T-cell (primary cell): ENCODE measurements at regions not wholly inside any gene's neighbourhood (a gene's known extent, or its start where the extent isn't known, plus 50 kb on each side); places are given as distances from the start of the nearest gene placed in this dataset.

ENCODE experiments used
- ATAC-seq, 4 experiments: fragments of 200-7000 bp in 3 of 4; fragments of 150-1000 bp in 1 of 4; cut with Tn5 transposase; replicated peaks in 1 of 4; 1 replicate in 3 of 4; 2 replicates in 1 of 4; pipeline ENCODE4 v1.10.0; 2021; ENCODE audit warnings: moderate library complexity in 3 of 4, mild to moderate bottlenecking in 2 of 4, moderate number of reproducible peaks in 1 of 4
- CTCF ChIA-PET, 2 donors: fragments of 300-600 bp; sonication (Branson Sonifier 250); formaldehyde crosslinking; loops; one replicate each; lab custom pipeline; 2022; ENCODE audit warnings: antibody characterized with exemption in 2 of 2; lab: Charles Lee
- POLR2A ChIA-PET, 2 donors: fragments of 300-600 bp; sonication (Branson Sonifier 250); formaldehyde crosslinking; loops; one replicate each; lab custom pipeline; 2022; ENCODE audit warnings: antibody characterized with exemption in 2 of 2; lab: Charles Lee
- DNase-seq, 35 experiments: peaks; one replicate each; pipeline versions ENCODE4 v3.0.0 to v3.0.0-alpha.2; 2013 to 2023
- H3K27ac ChIP-seq: one replicate; pipeline ENCODE4 v1.5.1; 2013; ENCODE audit warnings: low read length
- H3K27me3 ChIP-seq, 2 experiments: replicated peaks in 1 of 2; 1 replicate in 1 of 2; 2 replicates in 1 of 2; pipeline versions ENCODE4 v1.6.1 to v1.7.0; 2013; ENCODE audit warnings: low read length in 1 of 2, mixed read lengths in 1 of 2; ENCODE audit not compliant: control insufficient read depth in 2 of 2, insufficient read depth in 2 of 2; ENCODE audit errors: extremely low read depth in 1 of 2
- H3K36me3 ChIP-seq, 2 donors: 1 replicate in 1 of 2; 2 replicates in 1 of 2; pipeline versions ENCODE4 v1.6.1 to v1.7.0; 2013; ENCODE audit warnings: low read length in 1 of 2; ENCODE audit not compliant: control insufficient read depth in 2 of 2, insufficient read depth in 1 of 2; ENCODE audit errors: extremely low read depth in 1 of 2
- H3K4me1 ChIP-seq, 2 experiments: 1 replicate in 1 of 2; 2 replicates in 1 of 2; pipeline versions ENCODE4 v1.6.1 to v1.7.0; 2013; ENCODE audit warnings: low read length in 2 of 2, mixed read lengths in 1 of 2; ENCODE audit not compliant: insufficient read depth in 2 of 2, control insufficient read depth in 1 of 2; ENCODE audit errors: extremely low read depth in 1 of 2
- H3K4me3 ChIP-seq, 2 donors: 1 replicate in 1 of 2; 2 replicates in 1 of 2; pipeline versions ENCODE4 v1.5.1 to v1.7.0; 2013; ENCODE audit warnings: mild to moderate bottlenecking in 2 of 2, low read length in 1 of 2, moderate library complexity in 1 of 2; ENCODE audit not compliant: control insufficient read depth in 1 of 2; ENCODE audit errors: extremely low read depth in 1 of 2
- H3K9me3 ChIP-seq: 2 replicates; pipeline ENCODE4 v1.7.0; 2013
- H3K27ac Mint-ChIP-seq, 2 donors: one replicate each; pipeline ENCODE4 v1.8.0; 2020 to 2021; ENCODE audit warnings: mild to moderate bottlenecking in 2 of 2, mixed read lengths in 2 of 2
- H3K27me3 Mint-ChIP-seq, 2 donors: one replicate each; pipeline ENCODE4 v1.8.0; 2021 to 2022; ENCODE audit warnings: mixed read lengths in 2 of 2
- H3K36me3 Mint-ChIP-seq: one replicate; pipeline ENCODE4 v1.8.0; 2021; ENCODE audit warnings: mixed read lengths
- H3K4me1 Mint-ChIP-seq, 3 donors: one replicate each; pipeline ENCODE4 v1.8.0; 2020 to 2022; ENCODE audit warnings: mixed read lengths in 3 of 3, mild to moderate bottlenecking in 1 of 3
- H3K4me3 Mint-ChIP-seq, 3 donors: one replicate each; pipeline ENCODE4 v1.8.0; 2020 to 2022; ENCODE audit warnings: mild to moderate bottlenecking in 3 of 3, mixed read lengths in 3 of 3, moderate library complexity in 3 of 3
- H3K9me3 Mint-ChIP-seq, 3 donors: one replicate each; pipeline ENCODE4 v1.8.0; 2020 to 2022; ENCODE audit warnings: mixed read lengths in 3 of 3
- WGBS: methylation state at CpG from one replicate; pipeline ENCODE4 v1.1.5; 2013; ENCODE audit warnings: missing lambda C conversion rate; ENCODE audit not compliant: insufficient coverage; 5-methylcytosine and 5-hydroxymethylcytosine counted together

GRCh38 chr2:139175510-139175909 lies 395.3 kb upstream of the NXPH2 start:
- Mint-ChIP-seq H3K9me3 (peaks cover 7 to 9% (median 9%) of the 10 kb centered on the region in 3 donors), H3K4me3 (no peak overlapping the region), H3K27ac (no peak overlapping the region), H3K36me3 (no peaks in the 10 kb centered on the region), H3K4me1 (no peaks in the 10 kb centered on the region), H3K27me3 (no peaks in the 10 kb centered on the region)
- H3K36me3 ChIP-seq, result no peaks in the 10 kb centered on the region
- ATAC-seq (no peak), DNase-seq (no peak)
- ChIA-PET CTCF (no interaction called here), POLR2A (interaction anchor here in 1 of 2 donors (0.6 kb wide), 1 partner anchor 9 kb away, joined by 6 read pairs; no protein-coding TSS in a partner anchor)
- no peaks in the 10 kb centered on the region for H3K4me1 ChIP-seq
- no CpG with 5 or more reads among the region's 3 CpGs for WGBS
- no peaks in the 10 kb centered on the region for H3K9me3 ChIP-seq
- H3K27ac ChIP-seq, result no peak overlapping the region
- no peak overlapping the region for H3K4me3 ChIP-seq
- H3K27me3 ChIP-seq, result no peaks in the 10 kb centered on the region

- Mint-ChIP-seq H3K36me3 (no peaks in the 10 kb centered on the region), H3K4me1 (no peaks in the 10 kb centered on the region), H3K27me3 (no peaks in the 10 kb centered on the region), H3K27ac (no peak overlapping the region), H3K4me3 (no peak overlapping the region), H3K9me3 (peaks cover 2 to 5% (median 4%) of the 10 kb centered on the region in 3 donors)
- ChIA-PET POLR2A (no interaction called here), CTCF (no interaction called here)
- Histone ChIP-seq H3K27me3 (no peaks in the 10 kb centered on the region), H3K36me3 (no peaks in the 10 kb centered on the region), H3K4me3 (no peak overlapping the region), H3K9me3 (no peaks in the 10 kb centered on the region), H3K27ac (no peak overlapping the region), H3K4me1 (no peaks in the 10 kb centered on the region)
- no peak for DNase-seq
- no peak for ATAC-seq
- WGBS, result 70% methylated on average over 2 of the region's 2 CpGs
Observed at GRCh38 chr2:139170406-139170805, 390.2 kb upstream of the NXPH2 start.

- no peaks in the 10 kb centered on the region for H3K27me3 Mint-ChIP-seq
- ChIA-PET POLR2A (no interaction called here), CTCF (no interaction called here)
- Histone ChIP-seq H3K36me3 (no peaks in the 10 kb centered on the region), H3K9me3 (no peaks in the 10 kb centered on the region), H3K4me3 (no peak overlapping the region), H3K4me1 (no peaks in the 10 kb centered on the region), H3K27ac (no peak overlapping the region), H3K27me3 (no peaks in the 10 kb centered on the region)
- DNase-seq (no peak), ATAC-seq (no peak)
- WGBS, result 100% methylated on average over 1 of the region's 2 CpGs
- no peaks in the 10 kb centered on the region for H3K36me3 Mint-ChIP-seq
- no peak overlapping the region for H3K4me3 Mint-ChIP-seq
- no peak overlapping the region for H3K27ac Mint-ChIP-seq
- H3K4me1 Mint-ChIP-seq, result no peaks in the 10 kb centered on the region
- peaks cover 9 to 13% (median 12%) of the 10 kb centered on the region in 3 donors for H3K9me3 Mint-ChIP-seq
Observed at GRCh38 chr2:139165601-139166000, 385.4 kb upstream of the NXPH2 start.

DNA sequence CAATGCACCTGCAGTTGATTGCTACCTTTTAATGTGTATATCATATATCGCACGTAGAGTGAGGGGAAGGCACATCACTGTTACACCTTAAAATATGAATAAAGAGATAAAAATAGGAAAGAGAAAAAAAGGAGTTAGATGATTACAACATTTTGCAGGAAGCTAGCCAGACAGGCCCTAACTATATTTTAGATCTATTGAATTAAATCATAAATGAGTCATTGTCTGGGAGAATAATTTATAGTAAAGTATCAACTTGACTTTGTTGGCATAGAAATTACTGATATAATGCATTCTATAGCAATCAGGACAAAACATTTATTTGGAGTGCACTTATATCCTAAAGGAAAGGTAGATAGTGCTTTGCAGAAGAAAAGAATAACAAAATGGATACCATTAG lies 384.9 kb upstream of the NXPH2 start:
- Histone ChIP-seq H3K27ac (no peak overlapping the region), H3K4me3 (no peak overlapping the region), H3K4me1 (no peaks in the 10 kb centered on the region), H3K36me3 (no peaks in the 10 kb centered on the region), H3K27me3 (no peaks in the 10 kb centered on the region), H3K9me3 (no peaks in the 10 kb centered on the region)
- ATAC-seq (no peak), DNase-seq (no peak)
- ChIA-PET POLR2A (no interaction called here), CTCF (no interaction called here)
- Mint-ChIP-seq H3K4me3 (no peak overlapping the region), H3K4me1 (no peaks in the 10 kb centered on the region), H3K27ac (no peak overlapping the region), H3K36me3 (no peaks in the 10 kb centered on the region), H3K27me3 (no peaks in the 10 kb centered on the region), H3K9me3 (peaks cover 9 to 16% (median 14%) of the 10 kb centered on the region in 3 donors)
- WGBS, result no CpG with 5 or more reads among the region's 2 CpGs

DNA sequence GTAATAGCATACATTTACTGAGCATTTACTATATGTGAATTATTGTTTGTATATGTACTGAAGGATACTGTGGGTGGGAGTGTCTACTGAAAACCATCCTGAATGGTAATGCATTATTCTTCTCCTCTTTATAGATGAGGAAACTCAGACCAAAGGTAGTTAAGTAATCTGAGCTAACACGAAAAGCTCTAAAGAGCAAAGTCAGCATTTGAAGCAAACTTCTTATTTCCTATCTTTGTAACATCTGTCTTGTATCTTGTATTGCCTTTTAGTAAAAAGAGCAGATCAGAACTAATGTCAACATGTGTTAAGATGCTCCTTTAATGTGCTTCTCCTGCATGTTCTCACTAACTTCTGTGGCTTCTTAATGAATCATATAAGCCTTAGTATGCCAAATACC lies 382.8 kb upstream of the NXPH2 start:
- DNase-seq (no peak), ATAC-seq (no peak)
- Mint-ChIP-seq H3K4me3 (no peak overlapping the region), H3K27ac (no peak overlapping the region), H3K36me3 (no peaks in the 10 kb centered on the region), H3K4me1 (no peaks in the 10 kb centered on the region), H3K27me3 (no peaks in the 10 kb centered on the region), H3K9me3 (peaks cover 13 to 21% (median 17%) of the 10 kb centered on the region in 3 donors)
- ChIA-PET POLR2A (no interaction called here), CTCF (no interaction called here)
- H3K27ac ChIP-seq, result no peak overlapping the region
- no peaks in the 10 kb centered on the region for H3K4me1 ChIP-seq
- WGBS, result no CpG with 5 or more reads among the region's 1 CpG
- H3K4me3 ChIP-seq, result no peak overlapping the region
- no peaks in the 10 kb centered on the region for H3K27me3 ChIP-seq
- H3K9me3 ChIP-seq, result no peaks in the 10 kb centered on the region
- no peaks in the 10 kb centered on the region for H3K36me3 ChIP-seq

GRCh38 chr2:139162456-139162855 lies 382.3 kb upstream of the NXPH2 start:
- ChIA-PET POLR2A (no interaction called here), CTCF (no interaction called here)
- Histone ChIP-seq H3K27ac (no peak overlapping the region), H3K4me1 (no peaks in the 10 kb centered on the region), H3K4me3 (no peak overlapping the region), H3K27me3 (no peaks in the 10 kb centered on the region), H3K36me3 (no peaks in the 10 kb centered on the region), H3K9me3 (no peaks in the 10 kb centered on the region)
- ATAC-seq (no peak), DNase-seq (no peak)
- Mint-ChIP-seq H3K27me3 (no peaks in the 10 kb centered on the region), H3K9me3 (peaks cover 13 to 21% (median 17%) of the 10 kb centered on the region in 3 donors), H3K36me3 (no peaks in the 10 kb centered on the region), H3K27ac (no peak overlapping the region), H3K4me1 (no peaks in the 10 kb centered on the region), H3K4me3 (no peak overlapping the region)
- WGBS, result no CpG with 5 or more reads among the region's 2 CpGs

DNA sequence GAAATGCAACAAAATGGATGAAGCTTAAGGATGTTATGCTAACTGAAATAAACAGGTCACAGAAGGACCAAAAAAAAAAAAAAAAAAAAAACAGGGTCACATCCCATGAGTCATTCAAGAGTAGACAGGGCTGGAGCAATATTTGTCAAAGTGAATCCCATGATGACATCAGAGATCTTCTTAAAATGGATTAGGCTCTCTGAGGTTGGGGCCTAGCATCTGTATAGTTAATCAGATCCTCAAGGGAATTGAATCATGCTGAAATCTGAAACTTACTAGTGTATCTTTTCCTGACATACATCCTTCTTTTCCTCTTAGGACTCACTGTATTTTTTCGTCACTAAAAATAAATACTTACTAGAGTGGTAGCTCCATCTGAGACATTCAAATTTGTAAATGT lies 380.6 kb upstream of the NXPH2 start:
- no peak overlapping the region for H3K4me3 Mint-ChIP-seq

More for the DNA sequence above, 380.6 kb upstream of the NXPH2 start:
- Mint-ChIP-seq H3K27me3 (no peaks in the 10 kb centered on the region), H3K27ac (no peak overlapping the region), H3K36me3 (no peaks in the 10 kb centered on the region), H3K9me3 (peaks cover 15 to 25% (median 22%) of the 10 kb centered on the region in 3 donors), H3K4me1 (no peaks in the 10 kb centered on the region)
- POLR2A ChIA-PET, result no interaction called here
- H3K27ac ChIP-seq, result no peak overlapping the region
- H3K9me3 ChIP-seq, result no peaks in the 10 kb centered on the region
- no peaks in the 10 kb centered on the region for H3K36me3 ChIP-seq
- no peaks in the 10 kb centered on the region for H3K4me1 ChIP-seq
- CTCF ChIA-PET, result no interaction called here
- no CpG with 5 or more reads among the region's 1 CpG for WGBS
- no peak for ATAC-seq
- DNase-seq, result no peak
- no peaks in the 10 kb centered on the region for H3K27me3 ChIP-seq
- H3K4me3 ChIP-seq, result no peak overlapping the region
